Activated CD8-positive, alpha-beta T cell treated with anti-CD3 and anti-CD28 coated beads for 36 hours (primary cell): ENCODE measurements at regions not wholly inside any gene's neighbourhood (a gene's known extent, or its start where the extent isn't known, plus 50 kb on each side); places are given as distances from the start of the nearest gene placed in this dataset.

ENCODE experiments used
- ATAC-seq: fragments of 200-7000 bp; cut with Tn5 transposase; one replicate; pipeline ENCODE4 v1.10.0; 2021; ENCODE audit warnings: mild to moderate bottlenecking, moderate library complexity
- CTCF ChIA-PET: fragments of 350-600 bp; sonication (Branson Sonifier 250); formaldehyde crosslinking; loops from one replicate; lab custom pipeline; 2021; ENCODE audit warnings: antibody characterized with exemption; lab: Charles Lee
- POLR2A ChIA-PET: fragments of 350-600 bp; sonication (Branson Sonifier 250); formaldehyde crosslinking; loops from one replicate; lab custom pipeline; 2021; ENCODE audit warnings: antibody characterized with exemption; lab: Charles Lee
- DNase-seq: peaks from one replicate; pipeline ENCODE4 v3.0.0-alpha.2; 2020
- H3K27ac Mint-ChIP-seq: one replicate; pipeline ENCODE4 v1.8.0; 2021; ENCODE audit warnings: mild to moderate bottlenecking, mixed read lengths
- H3K27me3 Mint-ChIP-seq: one replicate; pipeline ENCODE4 v1.8.0; 2021; ENCODE audit warnings: mixed read lengths
- H3K36me3 Mint-ChIP-seq: one replicate; pipeline ENCODE4 v1.8.0; 2021; ENCODE audit warnings: low read depth, mixed read lengths
- H3K4me1 Mint-ChIP-seq: one replicate; pipeline ENCODE4 v1.8.0; 2021; ENCODE audit warnings: low read depth, mixed read lengths
- H3K4me3 Mint-ChIP-seq: one replicate; pipeline ENCODE4 v1.8.0; 2021; ENCODE audit warnings: mild to moderate bottlenecking, moderate library complexity, mixed read lengths
- H3K9me3 Mint-ChIP-seq: one replicate; pipeline ENCODE4 v1.8.0; 2021; ENCODE audit warnings: mixed read lengths
- CTCF ChIP-seq: fragments of 200-600 bp; IDR thresholded peaks from one replicate; pipeline ENCODE4 v1.8.0; 2022; ENCODE audit warnings: antibody characterized with exemption, mild to moderate bottlenecking
- intact Hi-C: fragments of 100-400 bp; cut with micrococcal nuclease; formaldehyde crosslinking; loops from one replicate; pipeline ENCODE4 v1.10.0; 2022

GRCh38 chr3:95464346-95464745 is 1350.0 kb upstream of the EPHA6 start:
- ChIA-PET POLR2A (no interaction called here), CTCF (no interaction called here)
- DNase-seq (no peak), ATAC-seq (no peak)
- peaks cover 13% of the 10 kb centered on the region for H3K9me3 Mint-ChIP-seq
- no peaks in the 10 kb centered on the region for H3K27me3 Mint-ChIP-seq
- H3K4me3 Mint-ChIP-seq, result no peak overlapping the region
- intact Hi-C loops, result no loop called here
- no peaks in the 10 kb centered on the region for H3K4me1 Mint-ChIP-seq
- no peak overlapping the region for H3K27ac Mint-ChIP-seq
- no peak for TF ChIP-seq CTCF
- no peaks in the 10 kb centered on the region for H3K36me3 Mint-ChIP-seq

- no peaks in the 10 kb centered on the region for H3K27me3 Mint-ChIP-seq
- peaks cover 9% of the 10 kb centered on the region for H3K9me3 Mint-ChIP-seq
- intact Hi-C loops, result no loop called here
- CTCF ChIA-PET, result interaction anchor here (0.6 kb wide), 1 partner anchor 452 kb away, joined by 3 read pairs; no protein-coding TSS in a partner anchor
- ATAC-seq (no peak), DNase-seq (no peak)
- no peak for TF ChIP-seq CTCF
- POLR2A ChIA-PET, result no interaction called here
- H3K4me3 Mint-ChIP-seq, result no peak overlapping the region
- no peaks in the 10 kb centered on the region for H3K4me1 Mint-ChIP-seq
- H3K36me3 Mint-ChIP-seq, result no peaks in the 10 kb centered on the region
- H3K27ac Mint-ChIP-seq, result no peak overlapping the region
Observed at GRCh38 chr3:95468331-95468730, 1346.1 kb upstream of the EPHA6 start.

- Mint-ChIP-seq H3K27ac (no peak overlapping the region), H3K4me3 (no peak overlapping the region), H3K4me1 (no peaks in the 10 kb centered on the region), H3K27me3 (no peaks in the 10 kb centered on the region), H3K36me3 (no peaks in the 10 kb centered on the region), H3K9me3 (no peaks in the 10 kb centered on the region)
- ATAC-seq (no peak), DNase-seq (no peak)
- intact Hi-C loops, result no loop called here
- ChIA-PET CTCF (no interaction called here), POLR2A (no interaction called here)
- no peak for TF ChIP-seq CTCF
Observed at GRCh38 chr3:95474338-95474737, 1340.1 kb upstream of the EPHA6 start.

- no peak for TF ChIP-seq CTCF
- ChIA-PET POLR2A (no interaction called here), CTCF (no interaction called here)
- Mint-ChIP-seq H3K9me3 (no peaks in the 10 kb centered on the region), H3K4me1 (no peaks in the 10 kb centered on the region), H3K27me3 (no peaks in the 10 kb centered on the region), H3K27ac (no peak overlapping the region), H3K36me3 (no peaks in the 10 kb centered on the region), H3K4me3 (no peak overlapping the region)
- ATAC-seq (no peak), DNase-seq (no peak)
- intact Hi-C loops, result no loop called here
Observed at GRCh38 chr3:95476534-95476933, 1337.9 kb upstream of the EPHA6 start.

GRCh38 chr3:95506174-95506573 is 1308.2 kb upstream of the EPHA6 start:
- CTCF ChIA-PET, result no interaction called here
- no peaks in the 10 kb centered on the region for H3K36me3 Mint-ChIP-seq
- DNase-seq (no peak), ATAC-seq (no peak)
- intact Hi-C loops, result no loop called here
- H3K4me1 Mint-ChIP-seq, result no peaks in the 10 kb centered on the region
- no peaks in the 10 kb centered on the region for H3K27me3 Mint-ChIP-seq
- no peaks in the 10 kb centered on the region for H3K9me3 Mint-ChIP-seq
- H3K4me3 Mint-ChIP-seq, result no peak overlapping the region
- POLR2A ChIA-PET, result no interaction called here
- H3K27ac Mint-ChIP-seq, result no peak overlapping the region
- TF ChIP-seq CTCF, result no peak
